GM21786 (cell line): ENCODE measurements at regions not wholly inside any gene's neighbourhood (a gene's known extent, or its start where the extent isn't known, plus 50 kb on each side); places are given as distances from the start of the nearest gene placed in this dataset.
"Not testable (repeated sequence)": the region's sequence is repeated elsewhere in the genome, so short reads cannot be mapped to it uniquely, and the experiment has no call there.

ENCODE experiments used
- ATAC-seq: cut with Tn5 transposase; IDR thresholded peaks from one replicate; pipeline ENCODE4 v1.9.1; 2021; ENCODE audit not compliant: unreplicated experiment

DNA sequence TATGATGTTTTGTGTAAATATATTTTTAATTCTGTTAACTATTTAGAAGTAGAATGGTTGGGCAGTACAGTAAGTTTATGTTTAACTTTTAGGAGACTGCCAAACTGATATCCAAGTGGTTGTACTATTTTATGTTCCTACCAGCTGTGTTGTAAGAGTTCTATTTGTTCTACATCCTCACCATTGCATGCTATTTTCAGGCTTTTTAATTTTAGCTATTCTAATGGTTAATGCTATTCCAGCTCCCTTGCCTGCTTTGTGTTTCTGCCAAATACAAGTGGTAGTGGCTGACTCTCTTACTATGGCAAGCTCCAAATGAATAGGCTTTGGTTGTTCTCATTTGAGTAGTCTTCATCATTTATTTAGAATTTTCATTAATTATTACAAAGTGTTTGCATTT lies 476.4 kb downstream of the KIF4B start:
- no peak for ATAC-seq

GRCh38 chr5:155492191-155492590 lies 478.6 kb downstream of the KIF4B start:
- ATAC-seq = no peak

- ATAC-seq = no peak
These were observed 491.1 kb downstream of the KIF4B start for GRCh38 chr5:155504606-155505005.

DNA sequence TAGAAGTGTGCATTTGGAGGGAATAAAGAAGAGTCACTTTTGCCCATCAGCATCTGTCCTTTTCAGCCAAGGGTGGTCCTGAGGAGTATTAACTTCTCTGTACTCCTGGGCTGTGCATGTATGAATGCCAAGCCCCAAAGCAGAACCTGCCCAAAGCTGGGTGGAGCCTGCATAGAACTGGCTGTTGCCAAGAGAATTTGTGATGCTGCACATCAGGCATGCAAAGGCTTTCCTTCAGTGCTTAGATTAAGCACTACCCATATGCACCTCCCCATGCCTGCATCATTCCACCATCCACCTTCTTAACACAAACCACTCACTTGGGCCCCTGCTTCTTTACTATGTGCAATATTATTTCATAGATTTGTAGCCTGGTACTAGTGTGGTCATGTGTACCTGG lies 493.8 kb downstream of the KIF4B start:
- ATAC-seq = no peak

GRCh38 chr5:155508673-155509072 lies 495.1 kb downstream of the KIF4B start:
- no peak for ATAC-seq

DNA sequence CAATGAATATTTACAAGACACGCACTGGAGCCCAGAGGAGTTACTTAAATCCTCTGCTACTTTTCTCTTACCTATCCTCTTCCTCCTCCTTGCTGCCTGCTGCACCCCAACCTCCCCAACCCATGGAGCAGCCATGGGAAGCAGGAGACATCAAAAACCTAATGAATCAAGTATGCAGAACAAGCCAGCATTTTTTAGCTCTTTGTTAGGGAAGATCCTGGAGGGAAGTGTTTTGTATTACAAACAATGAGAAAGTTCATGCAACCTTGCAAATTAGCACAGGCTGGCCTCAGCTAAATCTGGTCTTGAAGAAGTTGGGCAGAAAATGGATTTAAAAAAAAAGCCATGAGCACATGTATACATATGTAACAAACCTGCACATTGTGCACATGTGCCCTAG lies 498.8 kb downstream of the KIF4B start:
- ATAC-seq = no peak

GRCh38 chr5:155514105-155514563 lies 500.6 kb downstream of the KIF4B start:
- no peak for ATAC-seq

DNA sequence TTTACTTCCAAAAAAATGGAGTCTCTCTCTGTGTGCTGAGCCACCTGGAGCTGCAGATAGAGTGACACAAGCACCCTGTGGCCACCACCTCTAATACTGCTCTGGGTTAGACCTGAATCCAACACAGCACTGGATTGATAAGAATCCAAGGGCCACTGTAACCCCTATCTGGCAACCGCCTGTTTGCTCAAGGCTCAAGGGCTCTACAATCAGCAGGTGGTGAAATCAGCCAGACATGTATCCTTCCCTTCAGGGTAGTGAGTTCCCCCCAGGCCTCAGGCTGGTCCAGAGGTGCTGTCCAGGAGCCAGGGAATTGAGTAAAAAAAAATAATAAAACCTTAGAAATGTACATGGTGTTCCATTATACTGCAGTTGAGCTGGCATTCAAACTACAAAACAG lies 509.0 kb downstream of the KIF4B start:
- ATAC-seq = no peak

DNA sequence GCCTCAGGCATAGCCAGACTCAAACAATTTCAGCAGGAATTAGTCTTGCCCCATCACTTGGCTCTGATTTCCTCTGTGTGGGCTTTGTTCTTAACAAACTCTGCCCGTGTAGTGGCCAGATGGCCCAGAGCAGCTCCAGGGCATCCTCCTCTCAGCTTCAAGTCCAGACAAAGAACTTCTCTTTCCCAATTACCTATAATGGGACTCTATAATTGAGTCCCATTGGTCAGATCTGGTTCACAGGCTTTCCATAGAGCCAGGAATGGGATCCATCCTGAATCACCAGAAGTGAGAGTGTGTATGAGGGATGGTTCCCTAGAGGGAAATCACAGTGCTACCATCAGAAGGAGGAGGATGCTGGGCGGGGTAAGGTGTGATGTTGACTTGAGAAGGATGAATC lies 515.8 kb downstream of the KIF4B start:
- ATAC-seq = no peak

- no peak for ATAC-seq
These were observed 516.5 kb downstream of the KIF4B start for GRCh38 chr5:155530046-155530445.

DNA sequence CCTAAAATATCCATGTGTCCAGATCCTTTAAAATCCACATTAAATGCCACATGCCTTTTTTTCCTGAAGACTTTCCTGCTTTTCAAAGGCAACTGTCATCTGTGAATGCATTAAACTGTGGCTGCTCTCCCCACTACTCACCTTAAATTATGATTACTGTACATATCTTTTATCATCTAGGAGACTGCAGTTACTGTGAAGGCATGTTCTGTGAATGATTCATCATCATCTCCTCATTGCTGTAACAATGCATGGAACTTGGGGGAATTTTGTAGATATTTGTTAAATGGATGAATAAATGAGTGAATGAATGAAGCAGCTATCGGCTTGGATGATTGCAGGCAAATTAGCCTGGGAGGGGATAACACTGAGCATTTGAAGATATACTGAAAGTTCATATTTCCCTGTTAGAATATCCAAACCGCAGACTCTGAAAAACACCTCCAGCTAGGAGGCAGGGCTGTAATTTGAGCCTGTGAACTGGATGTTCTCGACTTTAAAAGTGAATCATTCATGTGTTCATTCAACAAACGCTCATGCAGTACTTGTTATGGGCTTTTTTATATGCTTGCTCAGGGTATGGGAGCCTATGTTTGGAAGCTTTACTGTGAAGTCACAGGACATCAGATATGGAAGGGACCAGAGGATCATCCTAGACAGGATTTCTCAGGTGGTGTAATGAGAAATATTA lies 519.2 kb downstream of the KIF4B start:
- no peak for ATAC-seq

DNA sequence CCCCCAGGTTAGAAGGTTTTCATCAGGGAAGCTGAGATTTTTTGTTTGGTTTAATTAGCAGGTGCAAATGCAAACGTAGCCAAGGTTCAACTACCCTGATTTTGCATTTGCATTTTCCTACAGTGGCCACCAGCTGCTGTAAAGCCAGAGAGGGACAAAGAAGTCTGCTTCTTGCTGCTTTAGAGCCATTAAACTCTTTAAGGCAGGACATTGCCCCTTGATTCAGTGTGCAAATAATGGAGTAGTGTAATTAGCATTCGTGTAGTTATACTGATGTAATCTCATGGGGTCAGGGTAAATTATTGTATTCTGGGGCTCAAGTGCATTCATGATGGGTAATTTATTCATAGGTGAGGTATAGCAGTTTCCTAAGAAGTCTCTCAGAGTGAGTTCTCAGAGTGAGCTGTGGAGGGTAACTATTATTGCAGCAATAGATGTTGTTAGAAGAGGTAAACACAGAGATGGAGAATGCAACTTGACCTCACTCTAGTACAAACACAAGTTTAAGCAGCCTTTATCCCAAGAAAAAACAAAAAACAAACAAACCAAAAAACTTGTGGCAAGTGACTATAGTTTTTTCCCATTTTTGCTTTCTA lies 526.5 kb downstream of the KIF4B start:
- no peak for ATAC-seq

DNA sequence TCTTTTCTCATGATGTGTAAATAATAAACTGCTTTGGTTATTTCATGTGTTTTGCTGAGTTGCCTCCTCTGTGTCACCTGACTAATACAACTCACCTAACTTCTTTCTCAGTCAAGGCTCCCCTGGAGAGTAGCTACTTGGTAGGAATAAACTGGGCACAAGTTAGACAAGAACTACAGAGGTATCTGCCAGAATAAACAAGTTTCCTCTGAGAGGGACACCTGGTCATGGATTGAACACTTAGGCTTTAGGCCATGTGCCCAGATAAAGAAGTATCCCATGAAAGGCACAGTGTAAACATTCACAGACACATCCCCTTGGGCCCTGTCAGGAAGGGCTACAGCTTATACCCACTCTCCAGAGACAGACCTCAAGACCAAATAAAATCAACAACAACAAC lies 532.5 kb downstream of the KIF4B start:
- ATAC-seq = no peak

GRCh38 chr5:155554500-155554899 lies 540.9 kb downstream of the KIF4B start:
- no peak for ATAC-seq

GRCh38 chr5:155556222-155556621 lies 542.7 kb downstream of the KIF4B start:
- no peak for ATAC-seq

DNA sequence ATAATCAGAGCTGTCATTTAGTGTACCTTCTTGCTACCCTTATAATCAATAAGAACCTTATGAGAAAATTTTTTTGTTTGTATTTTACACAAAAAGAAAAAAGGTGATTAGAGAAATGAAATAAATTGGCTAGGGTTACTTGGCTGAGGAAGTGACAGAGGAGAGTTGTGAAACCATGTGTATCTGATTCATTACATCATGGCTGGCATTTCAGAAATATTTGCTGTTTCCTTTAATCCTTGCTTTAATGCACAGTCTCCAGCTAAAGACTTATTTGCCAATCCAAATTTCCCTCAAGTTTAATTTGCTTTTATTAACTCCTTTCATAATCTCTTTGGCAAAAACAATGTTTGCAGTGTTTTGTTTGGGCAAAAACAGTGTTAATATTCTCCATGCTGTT lies 543.1 kb downstream of the KIF4B start:
- ATAC-seq = no peak

DNA sequence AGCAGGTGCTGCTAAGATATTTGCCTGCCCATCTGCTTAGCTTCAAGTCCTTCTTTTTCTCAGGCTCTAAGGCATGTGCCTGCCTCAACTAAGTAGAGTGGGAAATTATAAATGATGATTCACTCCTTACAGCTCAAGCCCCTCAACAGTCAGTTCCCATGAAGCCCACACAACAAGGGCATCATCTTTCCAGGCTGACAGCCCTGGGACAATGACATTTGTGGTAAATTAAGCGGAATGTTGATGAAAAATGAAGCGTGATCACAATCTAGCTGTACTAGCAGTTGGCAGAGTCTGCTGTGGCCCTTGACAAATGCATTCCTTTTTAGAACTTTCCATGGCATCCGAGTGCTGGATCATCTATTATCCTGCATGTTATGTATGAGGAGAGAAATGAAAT lies 548.6 kb downstream of the KIF4B start:
- no peak for ATAC-seq

DNA sequence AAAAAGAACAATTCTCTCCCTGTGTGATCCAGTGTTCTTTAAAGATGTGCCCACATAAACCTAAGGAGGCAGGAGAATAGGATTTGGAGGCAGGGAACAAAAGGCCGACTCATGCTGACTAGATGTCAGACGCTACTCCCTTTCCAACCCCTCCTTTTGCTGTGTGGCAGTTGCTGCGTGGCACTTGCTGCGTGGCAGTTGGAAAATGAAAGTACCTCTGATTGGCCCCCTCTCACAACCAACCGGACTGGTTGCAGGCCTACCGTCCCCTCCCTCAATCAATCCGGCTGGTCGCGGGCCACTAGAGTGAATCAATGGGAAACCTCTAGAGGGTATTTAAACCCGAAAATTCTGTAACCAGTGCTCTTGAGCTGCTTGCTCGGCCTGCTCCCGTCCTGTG lies 551.0 kb downstream of the KIF4B start:
- no peak for ATAC-seq

DNA sequence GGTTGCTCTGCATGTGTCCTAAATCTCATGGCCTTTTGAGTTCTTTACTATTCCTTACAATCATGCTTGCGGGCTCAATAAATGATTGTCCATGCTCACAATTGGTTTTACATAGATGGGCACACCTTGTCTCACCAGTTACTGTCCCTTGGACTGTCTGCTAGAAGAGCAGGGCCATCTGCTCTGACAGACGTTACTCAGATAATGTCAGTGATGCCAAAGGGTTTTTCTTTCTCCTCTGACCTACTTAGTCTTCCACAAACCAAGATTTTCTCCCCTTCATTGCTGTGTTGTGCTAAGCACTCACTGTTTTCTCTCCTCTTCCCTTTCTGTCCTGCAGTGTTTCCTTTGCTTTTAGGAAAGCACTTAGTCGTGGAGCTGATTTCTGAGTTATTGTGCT lies 562.3 kb downstream of the KIF4B start:
- ATAC-seq = no peak

DNA sequence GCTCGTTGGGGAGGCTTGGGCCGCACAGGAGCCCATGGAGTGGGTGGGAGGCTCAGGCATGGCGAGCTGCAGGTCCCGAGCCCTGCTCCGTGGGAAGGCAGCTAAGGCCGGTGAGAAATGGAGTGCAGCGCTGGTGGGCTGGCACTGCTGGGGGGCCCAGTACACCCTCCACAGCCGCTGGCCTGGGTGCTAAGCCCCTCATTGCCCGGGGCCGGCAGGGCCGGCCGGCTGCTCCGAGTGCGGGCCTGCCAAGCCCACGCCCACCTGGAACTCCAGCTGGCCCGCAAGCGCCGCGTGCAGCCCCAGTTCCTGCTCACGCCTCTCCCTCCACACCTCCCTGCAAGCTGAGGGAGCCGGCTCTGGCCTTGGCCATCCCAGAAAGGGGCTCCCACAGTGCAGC lies 573.3 kb downstream of the KIF4B start:
- not testable (repeated sequence) for ATAC-seq

- no peak for ATAC-seq
These were observed 573.9 kb downstream of the KIF4B start for GRCh38 chr5:155587458-155587857.

DNA sequence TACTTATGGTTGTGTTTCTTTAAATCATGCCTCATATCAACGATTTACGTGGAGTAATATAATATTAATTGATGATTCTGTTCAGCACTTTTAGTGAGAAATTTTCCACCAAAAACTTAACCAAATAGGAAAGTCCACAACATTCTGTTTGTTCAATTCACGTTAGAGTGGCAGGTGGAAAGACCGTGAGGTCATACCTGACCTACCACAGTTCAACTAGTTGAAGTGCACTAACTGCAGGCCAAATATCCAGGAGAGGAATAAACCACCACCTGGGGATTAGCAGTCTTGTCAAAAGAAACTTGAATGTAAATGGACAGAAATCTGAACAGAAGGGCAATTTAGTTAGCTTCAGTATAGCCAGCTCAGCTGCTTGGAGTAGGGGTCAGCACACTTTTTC lies 577.7 kb downstream of the KIF4B start:
- no peak for ATAC-seq

DNA sequence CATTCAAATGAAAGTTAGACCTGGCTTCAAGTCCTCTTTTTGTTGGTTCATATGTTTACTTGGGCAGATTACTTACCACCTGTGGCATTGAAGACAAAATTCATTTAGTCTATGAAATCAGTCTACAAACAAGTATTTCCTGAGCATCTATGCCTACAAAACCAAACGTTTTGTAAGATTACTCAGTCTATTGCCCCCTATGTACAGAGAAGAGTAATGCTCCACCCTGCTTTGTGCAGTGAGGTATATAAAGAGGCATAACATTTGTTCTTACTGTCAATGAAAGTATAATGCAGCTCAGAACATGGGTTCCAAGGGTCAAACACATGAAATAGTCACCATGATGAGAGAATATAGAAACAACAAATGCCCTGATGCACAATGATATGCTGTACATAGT lies 580.7 kb downstream of the KIF4B start:
- no peak for ATAC-seq
